H1 (cell line): ENCODE measurements at regions not wholly inside any gene's neighbourhood (a gene's known extent, or its start where the extent isn't known, plus 50 kb on each side); places are given as distances from the start of the nearest gene placed in this dataset.

Source experiments
- CTCF ChIA-PET: fragments of 300-600 bp; sonication (Branson Sonifier 250); formaldehyde crosslinking; loops from one replicate; lab custom pipeline; 2021; ENCODE audit not compliant: partially characterized antibody; lab: Charles Lee
- POLR2A ChIA-PET: fragments of 300-600 bp; sonication (Branson Sonifier 250); formaldehyde crosslinking; loops from one replicate; lab custom pipeline; 2021; ENCODE audit warnings: inconsistent platforms; ENCODE audit not compliant: partially characterized antibody; lab: Charles Lee
- DNase-seq, 2 experiments: peaks; one replicate each; pipeline versions ENCODE4 v3.0.0 to v3.0.0-alpha.2; 2010 to 2022; ENCODE audit warnings: low spot score in 2 of 2, low read depth in 1 of 2, mixed read lengths in 1 of 2
- FAIRE-seq: peaks from 2 replicates; lab custom pipeline; 2011; peaks lifted over from hg19 to GRCh38; lab: Jason Lieb, UNC
- H2AFZ ChIP-seq: 2 replicates; pipeline ENCODE4 v1.8.1; 2012; ENCODE audit warnings: low read length, inconsistent platforms
- H2AK5ac ChIP-seq: 2 replicates; pipeline ENCODE4 v1.6.1; 2013; ENCODE audit warnings: low read depth, low read length
- H2BK120ac ChIP-seq: replicated peaks from 2 replicates; pipeline ENCODE3; 2013; ENCODE audit warnings: low read depth, low read length, inconsistent platforms
- H2BK12ac ChIP-seq: 2 replicates; pipeline ENCODE4 v1.6.1; 2013; ENCODE audit warnings: low read depth, low read length
- H2BK15ac ChIP-seq: 2 replicates; pipeline ENCODE4 v1.6.1; 2013; ENCODE audit warnings: low read length
- H2BK20ac ChIP-seq: 2 replicates; pipeline ENCODE4 v1.6.1; 2013; ENCODE audit warnings: low read length
- H2BK5ac ChIP-seq: 2 replicates; pipeline ENCODE4 v1.6.1; 2013; ENCODE audit warnings: low read depth, low read length
- H3K14ac ChIP-seq: 2 replicates; pipeline ENCODE4 v1.6.1; 2013; ENCODE audit warnings: inconsistent platforms; ENCODE audit not compliant: insufficient read length
- H3K18ac ChIP-seq: 2 replicates; pipeline ENCODE4 v1.6.1; 2013; ENCODE audit warnings: low read length; ENCODE audit errors: extremely low read depth
- H3K23ac ChIP-seq: 2 replicates; pipeline ENCODE4 v1.6.1; 2013; ENCODE audit warnings: inconsistent platforms; ENCODE audit not compliant: insufficient read length
- H3K23me2 ChIP-seq: 2 replicates; pipeline ENCODE4 v1.6.1; 2013; ENCODE audit warnings: low read depth, low read length
- H3K27ac ChIP-seq: 2 replicates; pipeline ENCODE4 v1.6.1; 2011; ENCODE audit warnings: low read depth, low read length, inconsistent platforms
- H3K27me3 ChIP-seq, 4 experiments: replicated peaks in 1 of 4; 1 replicate in 1 of 4; 2 replicates in 3 of 4; pipeline versions ENCODE4 v1.6.1 to v1.8.1; 2011 to 2013; ENCODE audit warnings: low read length in 3 of 4, mild to moderate bottlenecking in 3 of 4, inconsistent platforms in 2 of 4, mixed read lengths in 2 of 4, moderate library complexity in 1 of 4; ENCODE audit not compliant: control insufficient read depth in 3 of 4, insufficient read depth in 3 of 4; ENCODE audit errors: extremely low read depth in 1 of 4
- H3K36me3 ChIP-seq, 4 experiments: 2 replicates each; pipeline versions ENCODE4 v1.6.1 to v1.8.1; 2011 to 2013; ENCODE audit warnings: mild to moderate bottlenecking in 4 of 4, low read length in 3 of 4, moderate library complexity in 2 of 4, control low read depth in 1 of 4, inconsistent platforms in 1 of 4; ENCODE audit not compliant: insufficient read depth in 4 of 4, control insufficient read depth in 2 of 4
- H3K4ac ChIP-seq: replicated peaks from 2 replicates; pipeline ENCODE3; 2013; ENCODE audit warnings: low read length, low read depth, mixed read lengths, inconsistent platforms; ENCODE audit not compliant: insufficient read length
- H3K4me1 ChIP-seq, 4 experiments: replicated peaks in 1 of 4; 1 replicate in 1 of 4; 2 replicates in 3 of 4; pipeline versions ENCODE4 v1.6.1 to v1.8.1; 2011 to 2013; ENCODE audit warnings: low read length in 3 of 4, inconsistent platforms in 2 of 4, mixed read lengths in 1 of 4; ENCODE audit not compliant: insufficient read depth in 4 of 4, control insufficient read depth in 3 of 4
- H3K4me2 ChIP-seq, 2 experiments: 2 replicates each; pipeline versions ENCODE4 v1.6.1 to v1.8.1; 2011 to 2013; ENCODE audit warnings: low read depth in 2 of 2, low read length in 2 of 2, control low read depth in 1 of 2, inconsistent platforms in 1 of 2, mild to moderate bottlenecking in 1 of 2; ENCODE audit not compliant: insufficient read depth in 1 of 2
- H3K4me3 ChIP-seq, 4 experiments: fragments of 200-600, 300-600 bp in 1 of 4; sonication (generic), shearing (Covaris generic), sonication (Bioruptor Twin) in 1 of 4; 2 replicates each; pipeline versions ENCODE4 v1.5.1 to v1.8.1; 2011 to 2016; ENCODE audit warnings: low read length in 4 of 4, low read depth in 3 of 4, control low read depth in 2 of 4, inconsistent platforms in 2 of 4, mild to moderate bottlenecking in 2 of 4, mixed read lengths in 1 of 4, moderate library complexity in 1 of 4; ENCODE audit not compliant: insufficient read depth in 2 of 4; ENCODE audit errors: extremely low read depth in 1 of 4
- H3K56ac ChIP-seq: replicated peaks from 2 replicates; pipeline ENCODE3; 2013; ENCODE audit warnings: low read depth, mild to moderate bottlenecking, mixed read lengths, low read length, inconsistent platforms; ENCODE audit not compliant: insufficient read length
- H3K79me1 ChIP-seq: 2 replicates; pipeline ENCODE4 v1.6.1; 2013; ENCODE audit warnings: low read depth, low read length, control low read depth
- H3K79me2 ChIP-seq, 2 experiments: 2 replicates each; pipeline versions ENCODE4 v1.6.1 to v1.8.1; 2012 to 2013; ENCODE audit warnings: low read length in 2 of 2, mild to moderate bottlenecking in 2 of 2, inconsistent platforms in 1 of 2; ENCODE audit not compliant: insufficient read depth in 2 of 2, control insufficient read depth in 1 of 2
- H3K9ac ChIP-seq, 4 experiments: replicated peaks in 1 of 4; 1 replicate in 1 of 4; 2 replicates in 3 of 4; pipeline versions ENCODE4 v1.6.1 to v1.8.1; 2011 to 2013; ENCODE audit warnings: low read depth in 3 of 4, low read length in 3 of 4, control low read depth in 2 of 4, mild to moderate bottlenecking in 2 of 4, moderate library complexity in 2 of 4, inconsistent platforms in 1 of 4; ENCODE audit errors: extremely low read depth in 1 of 4
- H3K9me3 ChIP-seq, 2 experiments: 2 replicates each; pipeline versions ENCODE4 v1.6.1 to v1.8.1; 2012 to 2013; ENCODE audit warnings: mild to moderate bottlenecking in 2 of 2, moderate library complexity in 2 of 2, control low read depth in 1 of 2, inconsistent platforms in 1 of 2, low read depth in 1 of 2, low read length in 1 of 2, mixed read lengths in 1 of 2; ENCODE audit not compliant: insufficient read depth in 2 of 2
- H4K20me1 ChIP-seq, 2 experiments: replicated peaks in 1 of 2; 2 replicates each; pipeline versions ENCODE3 to v1.8.1; 2011 to 2013; ENCODE audit warnings: inconsistent platforms in 2 of 2, low read length in 2 of 2, mild to moderate bottlenecking in 1 of 2; ENCODE audit not compliant: insufficient read depth in 2 of 2, control insufficient read depth in 1 of 2
- H4K5ac ChIP-seq: 2 replicates; pipeline ENCODE4 v1.6.1; 2013; ENCODE audit warnings: low read length, low read depth, mixed read lengths, inconsistent platforms; ENCODE audit not compliant: insufficient read length
- H4K8ac ChIP-seq: 2 replicates; pipeline ENCODE4 v1.8.0; 2013; ENCODE audit warnings: mild to moderate bottlenecking, moderate library complexity, low read length, inconsistent platforms; ENCODE audit not compliant: insufficient read depth; ENCODE audit errors: extremely low read depth
- H4K91ac ChIP-seq: replicated peaks from 2 replicates; pipeline ENCODE3; 2013; ENCODE audit warnings: low read length, mixed read lengths, inconsistent platforms; ENCODE audit not compliant: insufficient read length
- BACH1 ChIP-seq: IDR thresholded peaks from 2 replicates; pipeline ENCODE4 v1.6.1; 2012; ENCODE audit warnings: low read length, improper control_type of control experiment
- CTBP2 ChIP-seq: IDR thresholded peaks from 2 replicates; pipeline ENCODE4 v1.7.0; 2011; ENCODE audit warnings: borderline replicate concordance, mild to moderate bottlenecking, moderate library complexity, mixed read lengths, low read length; ENCODE audit not compliant: insufficient read depth, insufficient read length
- EGR1 ChIP-seq: IDR thresholded peaks from 2 replicates; pipeline ENCODE4 v1.6.1; 2011; ENCODE audit warnings: low read depth, low read length, borderline replicate concordance
- KDM5A ChIP-seq: fragments of 200-600 bp; IDR thresholded peaks from 2 replicates; pipeline ENCODE4 v1.7.1; 2012; ENCODE audit warnings: mild to moderate bottlenecking, low read length, inconsistent platforms, mixed read lengths
- RBBP5 ChIP-seq: IDR thresholded peaks from 2 replicates; pipeline ENCODE4 v1.7.1; 2012; ENCODE audit warnings: low read depth, mild to moderate bottlenecking, inconsistent platforms, low read length, moderate library complexity, borderline replicate concordance
- RXRA ChIP-seq: IDR thresholded peaks from 2 replicates; pipeline ENCODE4 v1.6.1; 2011; ENCODE audit warnings: low read depth, mild to moderate bottlenecking, low read length, moderate library complexity; ENCODE audit not compliant: insufficient read depth
- SAP30 ChIP-seq: fragments of 300-600 bp; sonication (generic); IDR thresholded peaks from 2 replicates; pipeline ENCODE4 v1.7.1; 2012; ENCODE audit warnings: low read length, moderate library complexity, mild to moderate bottlenecking, inconsistent platforms; ENCODE audit not compliant: insufficient read depth, insufficient replicate concordance
- SIX5 ChIP-seq: IDR thresholded peaks from 2 replicates; pipeline ENCODE4 v1.6.1; 2011; ENCODE audit warnings: mild to moderate bottlenecking, low read depth, low read length
- YY1 ChIP-seq: IDR thresholded peaks from 2 replicates; pipeline ENCODE4 v1.6.1; 2011; ENCODE audit warnings: low read depth, mild to moderate bottlenecking, low read length
- WGBS, 2 experiments: shearing (Covaris generic) in 1 of 2; methylation state at CpG; one replicate each; pipeline versions ENCODE4 v1.1.6 to v1.1.7; 2013 to 2015; ENCODE audit warnings: low lambda C conversion rate in 2 of 2, mixed read lengths in 2 of 2, inconsistent platforms in 1 of 2, low coverage in 1 of 2, missing lambda C conversion rate in 1 of 2; ENCODE audit not compliant: insufficient replicate concordance in 2 of 2, insufficient coverage in 1 of 2, insufficient read length in 1 of 2; ENCODE audit errors: extremely low coverage in 1 of 2, missing lambda C conversion rate in 1 of 2; 5-methylcytosine and 5-hydroxymethylcytosine counted together

DNA sequence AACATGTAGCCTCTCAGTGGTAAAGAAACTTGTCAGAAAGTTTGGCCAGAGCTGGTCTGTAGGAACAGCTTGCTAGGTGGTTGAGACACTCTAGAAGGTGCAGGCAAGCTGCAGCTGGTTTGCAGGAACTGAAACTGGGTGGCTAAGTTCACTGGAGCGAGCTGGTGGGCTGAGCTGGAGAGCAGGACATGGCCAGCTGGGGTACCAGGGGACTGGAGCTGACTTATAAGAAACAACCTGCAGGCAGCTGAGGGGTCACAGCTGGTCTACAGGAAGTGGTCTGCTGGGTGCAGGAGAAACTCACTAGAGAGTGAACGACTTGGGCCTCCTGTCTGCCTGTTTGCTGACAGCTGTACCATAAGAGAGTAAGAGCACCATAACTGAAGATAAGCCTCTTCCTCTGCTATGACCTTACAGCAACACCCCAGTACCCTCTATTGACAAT lies 157.1 kb upstream of the LNX1 start:
- H3K56ac ChIP-seq, result no peak overlapping the region
- H3K27me3 ChIP-seq, result no peaks in the 10 kb centered on the region
- H3K4me3 ChIP-seq, result no peak overlapping the region
- peaks cover 0 to 2% (median 0%) of the 10 kb centered on the region in 4 experiments; a peak in 1 of 7 replicates for H3K4me1 ChIP-seq
- POLR2A ChIA-PET, result no interaction called here
- DNase-seq, result no peak
- CTCF ChIA-PET, result interaction anchor here (0.6 to 1.7 kb wide), 3 partner anchors 42 to 486 kb away, joined by 3 to 8 read pairs (median 7); no protein-coding TSS in a partner anchor
- no peak overlapping the region for H3K18ac ChIP-seq
- H2BK15ac ChIP-seq, result no peak overlapping the region
- H4K91ac ChIP-seq, result no peak overlapping the region
- no peak overlapping the region for H3K27ac ChIP-seq
- no peaks in the 10 kb centered on the region for H3K79me2 ChIP-seq
- WGBS, 2 experiments, result 83% methylated on average over 2 of the region's 2 CpGs; no CpG with 5 or more reads in 1 of the 2 experiments
- no peak for FAIRE-seq
- no peak overlapping the region for H3K4ac ChIP-seq
- no peak overlapping the region for H3K9ac ChIP-seq
- H3K9me3 ChIP-seq, result no peaks in the 10 kb centered on the region
- no peak overlapping the region for H4K5ac ChIP-seq
- no peak overlapping the region for H3K23ac ChIP-seq
- H2BK12ac ChIP-seq, result no peak overlapping the region
- H3K36me3 ChIP-seq, result no peaks in the 10 kb centered on the region
- no peak overlapping the region for H2AFZ ChIP-seq
- no peak for TF ChIP-seq BACH1
- TF ChIP-seq RXRA, result no peak
- TF ChIP-seq SAP30, result no peak
- TF ChIP-seq CTBP2, result no peak
- TF ChIP-seq KDM5A, result no peak
- no peak for TF ChIP-seq SIX5
- TF ChIP-seq EGR1, result no peak
- no peak for TF ChIP-seq YY1
- TF ChIP-seq RBBP5, result no peak
- no peak overlapping the region for H2BK5ac ChIP-seq
- no peak overlapping the region for H2BK20ac ChIP-seq
- H3K23me2 ChIP-seq, result no peaks in the 10 kb centered on the region
- no peak overlapping the region for H3K4me2 ChIP-seq
- no peak overlapping the region for H2AK5ac ChIP-seq
- H4K20me1 ChIP-seq, result no peaks in the 10 kb centered on the region
- no peak overlapping the region for H3K14ac ChIP-seq
- no peak overlapping the region for H4K8ac ChIP-seq
- H3K79me1 ChIP-seq, result no peaks in the 10 kb centered on the region
- H2BK120ac ChIP-seq, result no peak overlapping the region
